ENCODE measurements at regions not wholly inside any gene's neighbourhood (a gene's known extent, or its start where the extent isn't known, plus 50 kb on each side); places are given as distances from the start of the nearest gene placed in this dataset.

GRCh38 chr7:10104292-10104691 is 869.4 kb upstream of the PHF14 start:
- intact Hi-C loops (cut with micrococcal nuclease) = no loop called here

GRCh38 chr7:10106609-10107008 is 867.1 kb upstream of the PHF14 start:
- intact Hi-C loops (cut with micrococcal nuclease) = no loop called here

- intact Hi-C loops (cut with micrococcal nuclease) = no loop called here
These were observed 857.2 kb upstream of the PHF14 start for GRCh38 chr7:10116511-10116910.

GRCh38 chr7:10117815-10118214 is 855.9 kb upstream of the PHF14 start:
- intact Hi-C loops (cut with micrococcal nuclease) = no loop called here

GRCh38 chr7:10120936-10121335 is 852.7 kb upstream of the PHF14 start:
- intact Hi-C loops (cut with micrococcal nuclease) = no loop called here

GRCh38 chr7:10121631-10122030 is 852.0 kb upstream of the PHF14 start:
- intact Hi-C loops (cut with micrococcal nuclease) = no loop called here

GRCh38 chr7:10122551-10123100 is 851.0 kb upstream of the PHF14 start:
- intact Hi-C loops (cut with micrococcal nuclease) = no loop called here

GRCh38 chr7:10128748-10129147 is 844.9 kb upstream of the PHF14 start:
- intact Hi-C loops (cut with micrococcal nuclease) = no loop called here

- intact Hi-C loops (cut with micrococcal nuclease) = no loop called here
These were observed 835.4 kb upstream of the PHF14 start for GRCh38 chr7:10138087-10138854.

GRCh38 chr7:10146271-10146670 is 827.4 kb upstream of the PHF14 start:
- intact Hi-C loops (cut with micrococcal nuclease) = no loop called here

GRCh38 chr7:10156972-10157371 is 816.7 kb upstream of the PHF14 start:
- intact Hi-C loops (cut with micrococcal nuclease) = no loop called here

- intact Hi-C loops (cut with micrococcal nuclease) = no loop called here
These were observed 791.7 kb upstream of the PHF14 start for GRCh38 chr7:10181996-10182395.

GRCh38 chr7:10192074-10192473 is 781.6 kb upstream of the PHF14 start:
- intact Hi-C loops (cut with micrococcal nuclease) = no loop called here

GRCh38 chr7:10205696-10206095 is 768.0 kb upstream of the PHF14 start:
- intact Hi-C loops (cut with micrococcal nuclease) = no loop called here

- intact Hi-C loops (cut with micrococcal nuclease) = no loop called here
These were observed 763.7 kb upstream of the PHF14 start for GRCh38 chr7:10210000-10210399.

GRCh38 chr7:10211016-10211415 is 762.7 kb upstream of the PHF14 start:
- intact Hi-C loops (cut with micrococcal nuclease) = no loop called here

GRCh38 chr7:10211861-10212260 is 761.8 kb upstream of the PHF14 start:
- intact Hi-C loops (cut with micrococcal nuclease) = no loop called here

- intact Hi-C loops (cut with micrococcal nuclease) = no loop called here
These were observed 761.0 kb upstream of the PHF14 start for GRCh38 chr7:10212649-10213048.

- intact Hi-C loops (cut with micrococcal nuclease) = no loop called here
These were observed 757.2 kb upstream of the PHF14 start for GRCh38 chr7:10216462-10216861.

- intact Hi-C loops (cut with micrococcal nuclease) = no loop called here
These were observed 752.6 kb upstream of the PHF14 start for GRCh38 chr7:10221084-10221483.

GRCh38 chr7:10222976-10223375 is 750.7 kb upstream of the PHF14 start:
- intact Hi-C loops (cut with micrococcal nuclease) = no loop called here

GRCh38 chr7:10225275-10225674 is 748.4 kb upstream of the PHF14 start:
- intact Hi-C loops (cut with micrococcal nuclease) = no loop called here

- intact Hi-C loops (cut with micrococcal nuclease) = no loop called here
These were observed 736.4 kb upstream of the PHF14 start for GRCh38 chr7:10237306-10237705.

All from T-helper 2 cell treated with Interferon-gamma antibody and Interleukin-4, amounts not matched to agents 100 ng/mL and 5 ng/mL, for 36 hours (primary cell).